SK-N-SH (cell line): ENCODE measurements at regions not wholly inside any gene's neighbourhood (a gene's known extent, or its start where the extent isn't known, plus 50 kb on each side); places are given as distances from the start of the nearest gene placed in this dataset.

Experiments
- EZH2phosphoT487 ChIP-seq: fragments of 200-600 bp; sonication (generic); IDR thresholded peaks from 2 replicates; pipeline ENCODE4 v1.6.1; 2017; ENCODE audit warnings: low read depth, mixed run types, mild to moderate bottlenecking, antibody characterized with exemption, moderate library complexity, borderline replicate concordance
- GATA2 ChIP-seq: sonication (generic); formaldehyde crosslinking; IDR thresholded peaks from 2 replicates; pipeline ENCODE4 v1.5.0; 2020; ENCODE audit warnings: mild to moderate bottlenecking, missing genetic modification reagents
- MEF2A ChIP-seq: IDR thresholded peaks from 2 replicates; pipeline ENCODE4 v1.4.0; 2012; ENCODE audit warnings: low read depth, borderline replicate concordance
- POLR2AphosphoS5 ChIP-seq: IDR thresholded peaks from 2 replicates; pipeline ENCODE4 v1.6.1; 2012; ENCODE audit warnings: low read depth, low read length
- TAF1 ChIP-seq: IDR thresholded peaks from 2 replicates; pipeline ENCODE4 v1.6.1; 2012; ENCODE audit warnings: low read depth, mild to moderate bottlenecking, low read length, moderate library complexity, borderline replicate concordance
- TCF12 ChIP-seq: IDR thresholded peaks from 2 replicates; pipeline ENCODE4 v1.4.0; 2012
- YY1 ChIP-seq: IDR thresholded peaks from 2 replicates; pipeline ENCODE4 v1.4.0; 2012; ENCODE audit warnings: low read depth, mild to moderate bottlenecking
- TF ChIP-seq, protein P1 (sequence below): fragments of 200-600 bp; sonication (generic); IDR thresholded peaks from 2 replicates; pipeline ENCODE4 v1.6.1; 2017; ENCODE audit warnings: antibody characterized with exemption, mild to moderate bottlenecking, moderate library complexity
- TF ChIP-seq, protein P2 (sequence below): IDR thresholded peaks from 2 replicates; pipeline ENCODE4; 2012

DNA sequence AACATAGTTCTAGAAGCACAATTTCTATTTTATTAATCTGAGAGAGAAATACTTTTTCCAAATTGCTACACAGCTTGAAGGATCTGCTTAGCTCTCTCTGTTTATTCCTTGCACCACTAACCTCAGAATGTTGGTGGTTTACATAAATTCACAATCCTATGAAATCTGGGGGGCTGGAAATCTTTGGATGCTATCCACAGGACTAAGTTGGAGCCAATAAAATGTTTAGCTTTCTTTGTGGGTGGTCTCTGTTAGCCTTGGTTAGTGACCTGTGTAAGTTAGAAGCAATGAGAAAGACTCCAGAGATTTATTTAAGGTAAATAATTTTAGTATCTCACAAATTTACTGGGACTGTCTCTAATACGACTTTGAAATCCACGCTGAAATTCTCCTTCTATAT, 418.1 kb downstream of the ADGRL2 start:
- TF ChIP-seq, protein P1, sequence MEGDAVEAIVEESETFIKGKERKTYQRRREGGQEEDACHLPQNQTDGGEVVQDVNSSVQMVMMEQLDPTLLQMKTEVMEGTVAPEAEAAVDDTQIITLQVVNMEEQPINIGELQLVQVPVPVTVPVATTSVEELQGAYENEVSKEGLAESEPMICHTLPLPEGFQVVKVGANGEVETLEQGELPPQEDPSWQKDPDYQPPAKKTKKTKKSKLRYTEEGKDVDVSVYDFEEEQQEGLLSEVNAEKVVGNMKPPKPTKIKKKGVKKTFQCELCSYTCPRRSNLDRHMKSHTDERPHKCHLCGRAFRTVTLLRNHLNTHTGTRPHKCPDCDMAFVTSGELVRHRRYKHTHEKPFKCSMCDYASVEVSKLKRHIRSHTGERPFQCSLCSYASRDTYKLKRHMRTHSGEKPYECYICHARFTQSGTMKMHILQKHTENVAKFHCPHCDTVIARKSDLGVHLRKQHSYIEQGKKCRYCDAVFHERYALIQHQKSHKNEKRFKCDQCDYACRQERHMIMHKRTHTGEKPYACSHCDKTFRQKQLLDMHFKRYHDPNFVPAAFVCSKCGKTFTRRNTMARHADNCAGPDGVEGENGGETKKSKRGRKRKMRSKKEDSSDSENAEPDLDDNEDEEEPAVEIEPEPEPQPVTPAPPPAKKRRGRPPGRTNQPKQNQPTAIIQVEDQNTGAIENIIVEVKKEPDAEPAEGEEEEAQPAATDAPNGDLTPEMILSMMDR: no peak
- TF ChIP-seq POLR2AphosphoS5 (no peak), YY1 (no peak), GATA2 (CRISPR knock-in tag) (no peak), MEF2A (no peak), TCF12 (no peak), TAF1 (no peak), EZH2phosphoT487 (no peak)
- TF ChIP-seq, protein P2, sequence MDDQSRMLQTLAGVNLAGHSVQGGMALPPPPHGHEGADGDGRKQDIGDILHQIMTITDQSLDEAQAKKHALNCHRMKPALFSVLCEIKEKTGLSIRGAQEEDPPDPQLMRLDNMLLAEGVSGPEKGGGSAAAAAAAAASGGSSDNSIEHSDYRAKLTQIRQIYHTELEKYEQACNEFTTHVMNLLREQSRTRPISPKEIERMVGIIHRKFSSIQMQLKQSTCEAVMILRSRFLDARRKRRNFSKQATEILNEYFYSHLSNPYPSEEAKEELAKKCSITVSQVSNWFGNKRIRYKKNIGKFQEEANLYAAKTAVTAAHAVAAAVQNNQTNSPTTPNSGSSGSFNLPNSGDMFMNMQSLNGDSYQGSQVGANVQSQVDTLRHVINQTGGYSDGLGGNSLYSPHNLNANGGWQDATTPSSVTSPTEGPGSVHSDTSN: no peak
